Keratinocyte (primary cell): ENCODE measurements at regions not wholly inside any gene's neighbourhood (a gene's known extent, or its start where the extent isn't known, plus 50 kb on each side); places are given as distances from the start of the nearest gene placed in this dataset.

ENCODE experiments used
- DNase-seq: peaks from one replicate; pipeline ENCODE4 v3.0.0-alpha.2; 2011; ENCODE audit warnings: low read depth, missing footprints, low spot score
- FAIRE-seq: peaks from 2 replicates; lab custom pipeline; 2011; peaks lifted over from hg19 to GRCh38; lab: Jason Lieb, UNC
- H2AFZ ChIP-seq: 2 replicates; pipeline ENCODE4 v1.6.0; 2012; ENCODE audit warnings: low read length, control low read depth, inconsistent platforms; ENCODE audit not compliant: control insufficient read depth
- H3K27ac ChIP-seq: 2 replicates; pipeline ENCODE4 v1.5.1; 2011; ENCODE audit warnings: low read length; ENCODE audit not compliant: control insufficient read depth, insufficient read depth
- H3K27me3 ChIP-seq: 3 replicates; pipeline ENCODE4 v1.6.0; 2011; ENCODE audit warnings: low read length; ENCODE audit not compliant: control insufficient read depth, insufficient read depth; ENCODE audit errors: extremely low read depth
- H3K36me3 ChIP-seq, 2 experiments: 2 replicates in 1 of 2; 3 replicates in 1 of 2; pipeline ENCODE4 v1.5.1; 2011; ENCODE audit warnings: low read length in 2 of 2, mild to moderate bottlenecking in 1 of 2; ENCODE audit not compliant: control insufficient read depth in 2 of 2, insufficient read depth in 2 of 2; ENCODE audit errors: extremely low read depth in 1 of 2
- H3K4me1 ChIP-seq: 3 replicates; pipeline ENCODE4 v1.5.1; 2011; ENCODE audit warnings: low read length; ENCODE audit not compliant: control insufficient read depth, insufficient read depth; ENCODE audit errors: extremely low read depth
- H3K4me2 ChIP-seq: 3 replicates; pipeline ENCODE4 v1.6.0; 2011; ENCODE audit warnings: low read depth, low read length; ENCODE audit not compliant: control insufficient read depth, insufficient read depth; ENCODE audit errors: extremely low read depth
- H3K4me3 ChIP-seq, 3 experiments: fragments of 200-600 bp in 1 of 3; sonication (generic) in 1 of 3; 2 replicates in 2 of 3; 3 replicates in 1 of 3; pipeline ENCODE4 v1.5.1; 2011 to 2016; ENCODE audit warnings: low read length in 3 of 3, mild to moderate bottlenecking in 3 of 3, control low read depth in 2 of 3, inconsistent platforms in 1 of 3, low read depth in 1 of 3, mixed read lengths in 1 of 3, mixed run types in 1 of 3, moderate library complexity in 1 of 3; ENCODE audit not compliant: control insufficient read depth in 2 of 3, insufficient read depth in 2 of 3; ENCODE audit errors: extremely low read depth in 1 of 3
- H3K79me2 ChIP-seq: 2 replicates; pipeline ENCODE4 v1.6.0; 2012; ENCODE audit warnings: low read length; ENCODE audit not compliant: control insufficient read depth, insufficient read depth
- H3K9ac ChIP-seq: 3 replicates; pipeline ENCODE4 v1.6.0; 2011; ENCODE audit warnings: low read length; ENCODE audit not compliant: control insufficient read depth, insufficient read depth; ENCODE audit errors: extremely low read depth
- H3K9me1 ChIP-seq: 3 replicates; pipeline ENCODE4 v1.6.0; 2011; ENCODE audit warnings: low read length; ENCODE audit not compliant: control insufficient read depth, insufficient read depth; ENCODE audit errors: extremely low read depth
- H3K9me3 ChIP-seq: 2 replicates; pipeline ENCODE4 v1.5.1; 2012; ENCODE audit warnings: low read depth, low read length; ENCODE audit not compliant: control insufficient read depth
- H4K20me1 ChIP-seq: 3 replicates; pipeline ENCODE4 v1.6.0; 2011; ENCODE audit warnings: low read length; ENCODE audit not compliant: control insufficient read depth, insufficient read depth; ENCODE audit errors: extremely low read depth
- CTCF ChIP-seq, 3 experiments: IDR thresholded peaks in 1 of 3; conservative IDR thresholded peaks in 1 of 3; optimal IDR thresholded peaks in 1 of 3; 2 replicates in 2 of 3; 3 replicates in 1 of 3; pipeline versions ENCODE3 to v1.5.1; 2011; ENCODE audit warnings: low read length in 3 of 3, mild to moderate bottlenecking in 3 of 3, moderate library complexity in 2 of 3, control low read depth in 1 of 3, inconsistent platforms in 1 of 3; ENCODE audit not compliant: insufficient read depth in 2 of 3; ENCODE audit errors: extremely low read depth in 1 of 3
- EZH2 ChIP-seq: IDR thresholded peaks from one replicate; pipeline ENCODE4 v1.6.1; 2012; ENCODE audit warnings: inconsistent platforms, mild to moderate bottlenecking, low read length, moderate library complexity
- dilution Hi-C: fragments of 300-500 bp; cut with MboI; formaldehyde crosslinking; loops from one replicate; pipeline ENCODE4 v1.7.0; 2020; ENCODE audit warnings: low sequenced_read_pairs; ENCODE audit not compliant: extremely low pct_ligation_motif_present

GRCh38 chr11:103683576-103683975 lies 352.9 kb upstream of the DDI1 start:
- dilution Hi-C loops, result no loop called here

GRCh38 chr11:103688924-103689323 lies 347.5 kb upstream of the DDI1 start:
- no peak overlapping the region for H3K9ac ChIP-seq
- no peak overlapping the region for H3K27ac ChIP-seq
- H3K4me1 ChIP-seq, result no peaks in the 10 kb centered on the region
- DNase-seq (no peak), FAIRE-seq (no peak)
- H3K4me2 ChIP-seq, result no peak overlapping the region
- dilution Hi-C loops, result no loop called here
- H3K79me2 ChIP-seq, result no peaks in the 10 kb centered on the region
- no peak overlapping the region for H2AFZ ChIP-seq
- TF ChIP-seq CTCF (optimal IDR thresholded peaks at IDR 0.05 in 1 of 3, IDR thresholded peaks at IDR 0.05 in 1 of 3, conservative IDR thresholded peaks at IDR 0.05 in 1 of 3; ENCODE audit: extremely low read depth in 1 of 3, insufficient read depth in 2 of 3, low read length in 3 of 3) (no peak), EZH2 (no peak)
- no peaks in the 10 kb centered on the region for H3K9me1 ChIP-seq
- H3K27me3 ChIP-seq, result no peaks in the 10 kb centered on the region
- no peaks in the 10 kb centered on the region for H3K36me3 ChIP-seq
- H3K4me3 ChIP-seq, result no peak overlapping the region
- H4K20me1 ChIP-seq, result no peaks in the 10 kb centered on the region
- no peaks in the 10 kb centered on the region for H3K9me3 ChIP-seq

More at GRCh38 chr11:103683576-103683975, 352.9 kb upstream of the DDI1 start:
- H2AFZ ChIP-seq, result no peak overlapping the region
- H3K4me1 ChIP-seq, result no peaks in the 10 kb centered on the region
- H3K9me3 ChIP-seq, result no peaks in the 10 kb centered on the region
- no peaks in the 10 kb centered on the region for H3K9me1 ChIP-seq
- H3K4me3 ChIP-seq, result no peak overlapping the region
- H3K27ac ChIP-seq, result no peak overlapping the region
- DNase-seq (no peak), FAIRE-seq (no peak)
- no peak overlapping the region for H3K9ac ChIP-seq
- TF ChIP-seq CTCF (optimal IDR thresholded peaks at IDR 0.05 in 1 of 3, IDR thresholded peaks at IDR 0.05 in 1 of 3, conservative IDR thresholded peaks at IDR 0.05 in 1 of 3; ENCODE audit: extremely low read depth in 1 of 3, insufficient read depth in 2 of 3, low read length in 3 of 3) (no peak), EZH2 (no peak)
- no peaks in the 10 kb centered on the region for H3K36me3 ChIP-seq
- H3K4me2 ChIP-seq, result no peak overlapping the region
- no peaks in the 10 kb centered on the region for H3K27me3 ChIP-seq
- H3K79me2 ChIP-seq, result no peaks in the 10 kb centered on the region
- no peaks in the 10 kb centered on the region for H4K20me1 ChIP-seq
